Stimulated activated effector memory CD8-positive, alpha-beta T cell treated with anti-CD3 and anti-CD28 coated beads, Interleukin-12 subunit alpha, Interleukin-12 subunit beta, amount 100 ng/mL, for 72 hours (primary cell): ENCODE measurements at regions not wholly inside any gene's neighbourhood (a gene's known extent, or its start where the extent isn't known, plus 50 kb on each side); places are given as distances from the start of the nearest gene placed in this dataset.
A peak's percentile ranks its signal among the peaks of the same experiment; 100 is the strongest.

Experiments used
- ATAC-seq: fragments of 150-1000 bp; cut with Tn5 transposase; 2 replicates; pipeline ENCODE4 v1.10.0; 2021
- DNase-seq, 2 donors: peaks; one replicate each; pipeline ENCODE4 v3.0.0; 2021 to 2022; ENCODE audit warnings: low spot score in 2 of 2
- H3K27ac Mint-ChIP-seq: one replicate; pipeline ENCODE4 v1.8.0; 2022; ENCODE audit warnings: mild to moderate bottlenecking, mixed read lengths
- H3K36me3 Mint-ChIP-seq: one replicate; pipeline ENCODE4 v1.8.0; 2022; ENCODE audit warnings: mild to moderate bottlenecking, mixed read lengths
- H3K4me1 Mint-ChIP-seq: one replicate; pipeline ENCODE4 v1.8.0; 2022; ENCODE audit warnings: mixed read lengths
- H3K4me3 Mint-ChIP-seq: one replicate; pipeline ENCODE4 v1.8.0; 2022; ENCODE audit warnings: mild to moderate bottlenecking, mixed read lengths
- H3K9me3 Mint-ChIP-seq: one replicate; pipeline ENCODE4 v1.8.0; 2022; ENCODE audit warnings: mixed read lengths

- peaks cover 2% of the 10 kb centered on the region for H3K9me3 Mint-ChIP-seq
- DNase-seq (no peak), ATAC-seq (no peak)
- H3K4me3 Mint-ChIP-seq, result no peak overlapping the region
- no peaks in the 10 kb centered on the region for H3K36me3 Mint-ChIP-seq
- H3K4me1 Mint-ChIP-seq, result peaks cover 5% of the 10 kb centered on the region
- H3K27ac Mint-ChIP-seq, result no peak overlapping the region
These were observed 88.7 kb upstream of the PGRMC2 start for GRCh38 chr4:128376303-128376702.

GRCh38 chr4:128373628-128374027 lies 86.0 kb upstream of the PGRMC2 start:
- Mint-ChIP-seq H3K36me3 (no peaks in the 10 kb centered on the region), H3K27ac (no peak overlapping the region), H3K9me3 (peaks cover 2% of the 10 kb centered on the region), H3K4me3 (no peak overlapping the region), H3K4me1 (no peaks in the 10 kb centered on the region)
- DNase-seq (no peak), ATAC-seq (no peak)

GRCh38 chr4:128371876-128372275 lies 84.3 kb upstream of the PGRMC2 start:
- Mint-ChIP-seq H3K4me3 (no peak overlapping the region), H3K9me3 (peaks cover 2% of the 10 kb centered on the region), H3K36me3 (no peaks in the 10 kb centered on the region), H3K27ac (no peak overlapping the region), H3K4me1 (no peaks in the 10 kb centered on the region)
- DNase-seq (no peak), ATAC-seq (no peak)

DNA sequence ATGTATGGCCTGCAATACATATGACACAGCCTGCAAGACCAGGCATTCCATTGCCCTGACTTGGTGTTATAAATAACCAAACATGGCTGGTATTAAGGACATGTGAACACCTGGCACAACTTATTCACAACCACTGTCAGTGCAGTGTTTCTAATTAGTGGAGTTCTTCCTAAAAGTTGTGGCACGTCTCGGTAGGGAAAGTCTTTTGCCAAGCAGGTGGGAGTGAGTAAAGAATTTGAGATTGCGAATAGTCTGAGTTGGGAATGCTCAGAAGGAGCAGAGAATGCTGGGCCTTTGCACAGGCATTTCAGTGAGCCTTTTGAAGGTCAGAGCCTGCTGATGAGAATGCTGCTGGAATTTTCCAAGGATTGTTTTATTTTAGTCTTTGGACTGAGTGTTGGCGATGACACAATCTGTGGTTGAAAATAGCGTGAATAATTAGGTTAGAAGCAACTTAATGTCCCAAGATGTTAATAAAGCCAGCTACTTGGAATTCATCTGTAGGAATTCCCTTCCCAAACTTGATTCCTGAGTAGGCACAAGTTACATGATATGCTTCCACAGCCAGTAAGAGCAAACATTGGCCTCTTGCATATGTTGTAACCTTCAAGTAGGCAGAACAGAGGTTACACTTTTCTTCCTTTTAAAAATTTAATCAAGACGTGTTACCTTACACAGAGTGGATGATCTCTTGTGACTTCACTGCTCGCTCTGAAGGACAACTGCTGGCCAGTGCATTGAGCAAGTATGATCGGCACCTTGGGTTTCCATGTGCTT lies 83.6 kb upstream of the PGRMC2 start:
- Mint-ChIP-seq H3K4me1 (no peaks in the 10 kb centered on the region), H3K36me3 (no peaks in the 10 kb centered on the region), H3K9me3 (peaks cover 2% of the 10 kb centered on the region), H3K27ac (no peak overlapping the region), H3K4me3 (no peak overlapping the region)
- ATAC-seq, result no peak
- no peak for DNase-seq

GRCh38 chr4:128366212-128366611 lies 78.6 kb upstream of the PGRMC2 start:
- no peak for ATAC-seq

GRCh38 chr4:128364565-128364964 lies 77.0 kb upstream of the PGRMC2 start:
- no peaks in the 10 kb centered on the region for H3K9me3 Mint-ChIP-seq
- H3K4me3 Mint-ChIP-seq, result no peak overlapping the region
- no peak for ATAC-seq
- no peaks in the 10 kb centered on the region for H3K36me3 Mint-ChIP-seq
- H3K27ac Mint-ChIP-seq, result no peak overlapping the region
- H3K4me1 Mint-ChIP-seq, result no peaks in the 10 kb centered on the region
- DNase-seq, result no peak

More at GRCh38 chr4:128366212-128366611, 78.6 kb upstream of the PGRMC2 start:
- Mint-ChIP-seq H3K36me3 (no peaks in the 10 kb centered on the region), H3K27ac (no peak overlapping the region), H3K4me3 (no peak overlapping the region), H3K9me3 (no peaks in the 10 kb centered on the region), H3K4me1 (no peaks in the 10 kb centered on the region)
- DNase-seq, result no peak

- Mint-ChIP-seq H3K27ac (no peak overlapping the region), H3K4me1 (no peaks in the 10 kb centered on the region), H3K4me3 (no peak overlapping the region), H3K9me3 (no peaks in the 10 kb centered on the region), H3K36me3 (no peaks in the 10 kb centered on the region)
- ATAC-seq (no peak), DNase-seq (no peak)
These were observed 76.4 kb upstream of the PGRMC2 start for GRCh38 chr4:128363966-128364365.

DNA sequence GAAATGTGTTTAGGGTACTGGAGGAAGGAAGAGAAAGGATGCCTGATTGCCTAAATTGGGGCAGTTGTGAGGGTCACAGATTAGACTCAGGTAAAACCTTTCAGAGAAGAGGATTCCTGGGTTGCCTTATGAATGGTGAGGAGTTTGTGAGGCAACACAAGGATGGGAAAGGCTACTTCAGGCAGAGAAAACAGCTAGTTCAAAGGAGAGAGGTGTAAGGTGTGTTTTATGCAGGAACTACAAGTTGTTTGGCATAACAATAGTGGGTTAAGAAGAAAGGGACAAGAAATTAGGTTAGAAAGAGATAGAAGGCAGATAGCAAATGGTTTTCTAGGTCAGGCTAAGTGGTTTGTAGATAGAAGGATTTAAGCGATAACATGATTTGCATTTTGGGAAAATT lies 75.1 kb upstream of the PGRMC2 start:
- ATAC-seq, result no peak
- Mint-ChIP-seq H3K4me3 (no peak overlapping the region), H3K36me3 (no peaks in the 10 kb centered on the region), H3K27ac (no peak overlapping the region), H3K9me3 (no peaks in the 10 kb centered on the region), H3K4me1 (no peaks in the 10 kb centered on the region)
- no peak for DNase-seq

DNA sequence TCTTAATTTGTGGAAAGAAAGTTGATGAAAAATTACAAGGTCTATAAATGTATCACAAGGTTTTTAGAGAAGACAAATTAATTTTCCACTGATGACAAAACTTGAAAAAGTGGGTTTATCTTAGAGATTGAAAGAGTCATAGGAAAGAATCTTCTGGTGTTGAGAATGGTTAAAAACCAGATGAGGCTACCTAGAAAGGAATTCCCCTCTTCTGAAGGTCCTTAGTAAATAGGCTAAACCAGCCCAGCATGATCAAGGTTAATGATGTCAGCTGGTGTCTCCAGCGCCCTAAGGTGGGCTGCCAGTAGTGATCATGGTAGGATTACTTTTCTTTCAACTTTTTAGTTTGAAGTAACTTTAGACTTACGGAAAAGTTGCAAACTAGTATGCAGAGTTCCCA lies 71.8 kb upstream of the PGRMC2 start:
- Mint-ChIP-seq H3K27ac (no peak overlapping the region), H3K4me3 (no peak overlapping the region), H3K4me1 (no peaks in the 10 kb centered on the region), H3K36me3 (no peaks in the 10 kb centered on the region), H3K9me3 (no peaks in the 10 kb centered on the region)
- DNase-seq (no peak), ATAC-seq (peak; percentile 61)

DNA sequence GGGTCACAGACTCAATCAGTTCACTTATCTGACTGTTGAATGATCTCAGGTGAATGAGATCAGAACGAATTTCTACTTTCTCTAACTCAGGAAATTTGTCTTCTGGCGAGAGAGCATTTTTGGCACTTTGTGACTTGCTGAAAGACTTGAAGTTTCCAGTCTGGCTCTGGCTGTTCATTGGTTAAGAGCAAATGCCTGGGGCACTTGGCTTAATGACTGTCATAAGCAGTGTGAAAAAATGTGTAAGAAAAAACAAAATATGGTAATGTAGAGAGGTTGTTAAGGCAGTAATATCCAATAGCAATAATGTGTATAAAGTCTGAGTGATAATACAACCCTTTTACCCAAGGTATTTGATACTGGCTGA lies 71.3 kb upstream of the PGRMC2 start:
- no peaks in the 10 kb centered on the region for H3K4me1 Mint-ChIP-seq
- no peaks in the 10 kb centered on the region for H3K36me3 Mint-ChIP-seq
- no peak overlapping the region for H3K27ac Mint-ChIP-seq
- H3K9me3 Mint-ChIP-seq, result no peaks in the 10 kb centered on the region
- DNase-seq, result no peak
- no peak overlapping the region for H3K4me3 Mint-ChIP-seq
- no peak for ATAC-seq

GRCh38 chr4:128358231-128358912 lies 70.8 kb upstream of the PGRMC2 start:
- no peaks in the 10 kb centered on the region for H3K9me3 Mint-ChIP-seq
- ATAC-seq, result no peak
- H3K4me3 Mint-ChIP-seq, result no peak overlapping the region
- H3K4me1 Mint-ChIP-seq, result no peaks in the 10 kb centered on the region
- no peak for DNase-seq
- H3K27ac Mint-ChIP-seq, result no peak overlapping the region
- H3K36me3 Mint-ChIP-seq, result no peaks in the 10 kb centered on the region

- Mint-ChIP-seq H3K4me1 (no peaks in the 10 kb centered on the region), H3K36me3 (no peaks in the 10 kb centered on the region), H3K4me3 (no peak overlapping the region), H3K27ac (no peak overlapping the region), H3K9me3 (no peaks in the 10 kb centered on the region)
- no peak for DNase-seq
- no peak for ATAC-seq
These were observed 69.7 kb upstream of the PGRMC2 start for GRCh38 chr4:128357286-128357685.

GRCh38 chr4:128355305-128355704 lies 67.7 kb upstream of the PGRMC2 start:
- no peaks in the 10 kb centered on the region for H3K4me1 Mint-ChIP-seq
- no peak for DNase-seq
- H3K27ac Mint-ChIP-seq, result no peak overlapping the region

DNA sequence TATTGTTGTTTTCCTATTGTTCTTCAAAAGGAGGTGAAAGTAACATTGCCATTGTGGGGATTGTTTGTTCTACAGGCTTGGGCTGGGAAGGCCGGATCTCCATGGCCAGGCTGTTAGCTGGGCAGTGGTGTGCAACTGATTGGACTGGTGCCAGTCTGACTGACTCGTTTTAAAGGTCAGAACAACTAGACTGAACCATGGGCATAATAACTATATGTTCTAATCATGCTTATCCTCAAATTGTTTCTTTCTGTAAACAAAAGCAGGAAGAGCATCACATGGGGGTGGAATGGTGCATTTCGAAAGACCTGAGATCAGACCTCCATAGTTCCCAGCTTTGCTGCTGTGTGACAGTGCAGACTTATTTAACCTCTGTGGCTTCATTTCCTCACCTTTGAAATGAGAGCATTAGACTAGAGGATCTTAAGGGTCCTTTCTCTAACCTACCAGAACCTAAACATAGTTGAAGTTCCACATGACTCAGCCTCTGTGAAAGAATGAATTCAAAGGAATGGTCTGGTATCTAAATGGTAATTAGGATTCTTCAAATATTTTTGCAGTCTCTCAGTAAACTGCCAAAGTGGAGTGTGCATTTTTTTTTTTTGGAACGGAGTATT lies 66.7 kb upstream of the PGRMC2 start:
- Mint-ChIP-seq H3K36me3 (no peaks in the 10 kb centered on the region), H3K4me3 (no peak overlapping the region), H3K9me3 (no peaks in the 10 kb centered on the region), H3K4me1 (no peaks in the 10 kb centered on the region), H3K27ac (no peak overlapping the region)
- DNase-seq, result no peak
- ATAC-seq, result no peak

More at GRCh38 chr4:128355305-128355704, 67.7 kb upstream of the PGRMC2 start:
- no peak overlapping the region for H3K4me3 Mint-ChIP-seq
- no peak for ATAC-seq
- no peaks in the 10 kb centered on the region for H3K9me3 Mint-ChIP-seq
- no peaks in the 10 kb centered on the region for H3K36me3 Mint-ChIP-seq

DNA sequence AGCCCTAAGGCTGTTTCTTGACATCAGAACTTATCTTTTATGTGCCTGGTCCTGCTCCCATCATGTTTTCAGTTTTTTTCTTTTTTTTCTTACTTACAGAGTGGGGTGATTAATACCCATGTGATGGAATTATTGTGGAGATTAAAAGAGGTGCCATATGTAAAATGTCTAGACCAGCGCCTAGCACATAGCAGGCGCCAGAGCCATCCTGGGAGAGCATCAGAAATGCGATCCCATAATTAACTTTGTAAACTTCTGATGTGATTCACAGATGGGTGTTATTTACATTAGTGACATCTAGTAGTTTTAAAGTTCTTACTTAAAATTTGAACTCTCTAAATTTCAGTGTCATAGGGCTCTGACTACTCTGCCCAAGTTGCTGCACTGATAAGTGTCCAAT lies 66.2 kb upstream of the PGRMC2 start:
- no peak for ATAC-seq
- no peak overlapping the region for H3K4me3 Mint-ChIP-seq
- no peaks in the 10 kb centered on the region for H3K36me3 Mint-ChIP-seq
- no peak for DNase-seq
- no peaks in the 10 kb centered on the region for H3K4me1 Mint-ChIP-seq
- no peaks in the 10 kb centered on the region for H3K9me3 Mint-ChIP-seq
- H3K27ac Mint-ChIP-seq, result no peak overlapping the region

DNA sequence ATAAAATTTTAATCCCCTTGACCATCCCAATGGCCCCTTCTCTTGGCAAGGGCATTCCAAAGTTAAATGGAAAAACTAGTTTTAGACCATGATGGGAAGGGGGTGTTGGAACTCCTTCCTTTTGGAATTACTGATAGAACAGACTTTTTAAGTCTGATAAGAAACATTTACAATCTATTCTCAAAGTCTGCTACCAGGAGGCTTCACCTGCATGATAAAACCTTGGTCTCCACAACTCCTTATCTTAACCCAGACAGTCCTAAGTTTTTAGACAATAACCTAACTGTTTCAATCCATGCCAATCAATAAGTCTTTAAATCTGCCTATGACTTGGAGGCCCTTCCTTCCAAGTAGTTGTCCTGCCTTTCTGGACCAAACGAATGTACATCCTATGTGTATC lies 63.9 kb upstream of the PGRMC2 start:
- Mint-ChIP-seq H3K4me1 (no peaks in the 10 kb centered on the region), H3K4me3 (no peak overlapping the region), H3K9me3 (no peaks in the 10 kb centered on the region), H3K27ac (no peak overlapping the region), H3K36me3 (no peaks in the 10 kb centered on the region)
- ATAC-seq (no peak), DNase-seq (no peak)
